HAP-1 (cell line): ENCODE measurements at regions not wholly inside any gene's neighbourhood (a gene's known extent, or its start where the extent isn't known, plus 50 kb on each side); places are given as distances from the start of the nearest gene placed in this dataset.
"Not testable (repeated sequence)": the region's sequence is repeated elsewhere in the genome, so short reads cannot be mapped to it uniquely, and the experiment has no call there.

ENCODE experiments used
- DNase-seq, 2 experiments: peaks; one replicate each; pipeline ENCODE4 v3.0.0-alpha.2; 2016 to 2020; ENCODE audit warnings: low spot score in 2 of 2
- H3K27me3 ChIP-seq: fragments of 250-450 bp; sonication (Bioruptor Pico); 2 replicates; pipeline ENCODE4 v1.5.1; 2020; ENCODE audit warnings: low read depth, mild to moderate bottlenecking, moderate library complexity
- H3K36me3 ChIP-seq: fragments of 250-450 bp; sonication (Bioruptor Pico); replicated peaks from 2 replicates; pipeline ENCODE4 v1.5.1; 2020; ENCODE audit warnings: mild to moderate bottlenecking
- H3K4me1 ChIP-seq: fragments of 250-450 bp; sonication (Bioruptor Pico); 2 replicates; pipeline ENCODE4 v1.5.1; 2020; ENCODE audit warnings: mild to moderate bottlenecking
- H3K4me3 ChIP-seq: fragments of 250-450 bp; sonication (Bioruptor Pico); 2 replicates; pipeline ENCODE4 v1.5.1; 2020; ENCODE audit warnings: mild to moderate bottlenecking, moderate library complexity
- H3K9me3 ChIP-seq: fragments of 250-450 bp; sonication (Bioruptor Pico); 2 replicates; pipeline ENCODE4 v1.5.1; 2020; ENCODE audit warnings: mild to moderate bottlenecking, moderate library complexity
- in situ Hi-C: fragments of 300-500 bp; cut with MboI; formaldehyde crosslinking; loops from 3 replicates; pipeline ENCODE4 v1.14.3; 2020; ENCODE audit warnings: low sequenced_read_pairs, inconsistent platforms, mixed read lengths

- Histone ChIP-seq H3K36me3 (no peaks in the 10 kb centered on the region), H3K4me1 (no peaks in the 10 kb centered on the region), H3K27me3 (no peaks in the 10 kb centered on the region), H3K9me3 (peaks cover 4% of the 10 kb centered on the region; the same call in 1 of the 2 replicates), H3K4me3 (no peak overlapping the region)
- in situ Hi-C loops = no loop called here
- DNase-seq = no peak
These were observed 246.5 kb downstream of the FGF9 start for GRCh38 chr13:21917086-21918015.

GRCh38 chr13:21920802-21921201 is 249.9 kb downstream of the FGF9 start:
- H3K4me1 ChIP-seq, in situ Hi-C loops, H3K27me3 ChIP-seq, DNase-seq, H3K36me3 ChIP-seq, H3K9me3 ChIP-seq, H3K4me3 ChIP-seq: not testable (repeated sequence)

DNA sequence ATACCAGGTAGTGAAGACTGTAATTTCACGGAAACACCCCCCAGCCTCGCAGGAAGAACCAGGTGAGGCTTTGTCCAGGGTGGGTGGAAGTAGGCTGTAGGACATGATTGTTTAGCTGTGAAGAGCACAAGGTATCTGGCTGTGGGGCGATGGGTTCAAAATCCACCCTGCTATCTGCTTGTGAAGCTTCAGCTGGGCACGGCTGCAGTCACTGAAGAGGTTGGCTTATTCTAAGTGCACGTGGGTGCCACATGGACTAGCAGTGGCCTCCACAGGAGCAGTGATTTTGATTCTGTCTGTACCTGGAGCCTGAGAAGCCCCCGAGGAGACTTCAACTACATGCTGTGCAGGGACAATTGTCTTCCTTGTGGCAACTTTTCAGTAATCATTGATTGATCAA is 254.1 kb downstream of the FGF9 start:
- Histone ChIP-seq H3K27me3 (no peaks in the 10 kb centered on the region), H3K36me3 (no peaks in the 10 kb centered on the region), H3K4me1 (no peaks in the 10 kb centered on the region), H3K9me3 (no peaks in the 10 kb centered on the region; the same call in 1 of the 2 replicates), H3K4me3 (no peak overlapping the region)
- no peak for DNase-seq
- in situ Hi-C loops = no loop called here

GRCh38 chr13:21925720-21926119 is 254.8 kb downstream of the FGF9 start:
- Histone ChIP-seq H3K4me3 (no peak overlapping the region), H3K27me3 (no peaks in the 10 kb centered on the region), H3K4me1 (no peaks in the 10 kb centered on the region), H3K9me3 (no peaks in the 10 kb centered on the region; the same call in 1 of the 2 replicates), H3K36me3 (no peaks in the 10 kb centered on the region)
- in situ Hi-C loops = no loop called here
- no peak for DNase-seq

- H3K4me1 ChIP-seq = no peaks in the 10 kb centered on the region
- H3K9me3 ChIP-seq = no peaks in the 10 kb centered on the region; the same call in 1 of the 2 replicates
- no peaks in the 10 kb centered on the region for H3K27me3 ChIP-seq
- DNase-seq = no peak
- in situ Hi-C loops = no loop called here
- no peak overlapping the region for H3K4me3 ChIP-seq
- H3K36me3 ChIP-seq = no peaks in the 10 kb centered on the region
These were observed 258.5 kb downstream of the FGF9 start for GRCh38 chr13:21929400-21929799.

DNA sequence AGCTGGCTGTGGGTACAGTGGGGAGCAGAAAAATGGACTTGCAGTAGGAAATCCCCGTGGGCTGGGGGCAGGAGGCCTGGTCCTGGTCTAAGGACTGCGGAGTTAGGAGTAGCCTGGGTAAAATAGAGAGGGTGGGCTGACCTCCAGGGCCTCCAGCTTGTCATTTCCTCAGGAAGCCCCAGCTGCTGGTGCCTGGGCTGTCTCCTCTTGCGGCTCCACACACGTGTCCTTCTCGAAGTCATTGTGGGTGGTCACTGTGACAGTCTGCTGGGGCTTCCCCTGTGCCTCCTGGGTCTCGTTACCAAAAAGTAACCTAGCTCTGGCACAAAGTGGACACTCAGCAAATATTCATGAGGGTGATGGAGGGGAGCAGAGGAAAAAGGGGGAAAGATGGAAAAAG is 259.7 kb downstream of the FGF9 start:
- in situ Hi-C loops = no loop called here
- H3K9me3 ChIP-seq = no peaks in the 10 kb centered on the region; the same call in 1 of the 2 replicates
- H3K27me3 ChIP-seq = no peaks in the 10 kb centered on the region
- H3K4me3 ChIP-seq = no peak overlapping the region
- no peak for DNase-seq
- no peaks in the 10 kb centered on the region for H3K4me1 ChIP-seq
- H3K36me3 ChIP-seq = no peaks in the 10 kb centered on the region

GRCh38 chr13:21932578-21932977 is 261.7 kb downstream of the FGF9 start:
- no peaks in the 10 kb centered on the region for H3K36me3 ChIP-seq
- no peak overlapping the region for H3K4me3 ChIP-seq
- peaks cover 3% of the 10 kb centered on the region for H3K9me3 ChIP-seq
- H3K4me1 ChIP-seq = no peaks in the 10 kb centered on the region
- no peaks in the 10 kb centered on the region for H3K27me3 ChIP-seq
- in situ Hi-C loops = no loop called here
- no peak for DNase-seq

- H3K36me3 ChIP-seq = no peaks in the 10 kb centered on the region
- H3K4me1 ChIP-seq = no peaks in the 10 kb centered on the region
- H3K27me3 ChIP-seq = no peaks in the 10 kb centered on the region
- no peak overlapping the region for H3K4me3 ChIP-seq
- peaks cover 3% of the 10 kb centered on the region for H3K9me3 ChIP-seq
- no peak for DNase-seq
- in situ Hi-C loops = no loop called here
These were observed 262.1 kb downstream of the FGF9 start for GRCh38 chr13:21932996-21933395.

DNA sequence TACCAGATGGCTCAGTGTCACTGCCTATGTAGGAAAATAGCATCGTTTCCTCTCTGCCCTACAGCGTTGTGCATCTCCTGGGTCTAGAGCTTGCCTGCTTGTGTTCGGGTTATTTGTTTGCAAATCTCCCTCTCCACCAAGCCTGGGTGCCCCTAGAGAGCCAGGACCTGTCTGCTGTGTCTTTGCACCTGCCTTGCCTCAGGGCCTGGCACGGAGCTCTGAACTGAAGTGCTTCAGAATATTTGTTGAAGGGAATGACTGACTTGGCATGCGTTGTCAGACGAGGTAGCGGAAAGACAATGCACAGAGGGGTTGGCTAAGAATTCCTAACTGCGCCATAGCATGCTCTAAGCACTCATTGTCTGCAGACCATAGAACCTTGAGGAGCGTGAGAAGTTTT is 263.4 kb downstream of the FGF9 start:
- in situ Hi-C loops = no loop called here

GRCh38 chr13:21936674-21937073 is 265.8 kb downstream of the FGF9 start:
- Histone ChIP-seq H3K36me3 (no peaks in the 10 kb centered on the region), H3K27me3 (no peaks in the 10 kb centered on the region), H3K4me3 (no peak overlapping the region), H3K9me3 (peaks cover 3% of the 10 kb centered on the region; the same call in 1 of the 2 replicates), H3K4me1 (no peaks in the 10 kb centered on the region)
- in situ Hi-C loops = no loop called here
- DNase-seq = no peak

More for the DNA sequence above, 263.4 kb downstream of the FGF9 start:
- no peaks in the 10 kb centered on the region for H3K4me1 ChIP-seq
- no peak overlapping the region for H3K4me3 ChIP-seq
- no peak for DNase-seq
- no peaks in the 10 kb centered on the region for H3K36me3 ChIP-seq
- H3K27me3 ChIP-seq = no peaks in the 10 kb centered on the region
- peaks cover 3% of the 10 kb centered on the region for H3K9me3 ChIP-seq

- DNase-seq = no peak
- Histone ChIP-seq H3K36me3 (no peaks in the 10 kb centered on the region), H3K27me3 (no peaks in the 10 kb centered on the region), H3K4me1 (no peaks in the 10 kb centered on the region), H3K4me3 (no peak overlapping the region), H3K9me3 (peaks cover 3% of the 10 kb centered on the region; the same call in 1 of the 2 replicates)
- in situ Hi-C loops = no loop called here
These were observed 267.3 kb downstream of the FGF9 start for GRCh38 chr13:21938168-21938567.

GRCh38 chr13:21938636-21939035 is 267.8 kb downstream of the FGF9 start:
- in situ Hi-C loops = no loop called here
- Histone ChIP-seq H3K36me3 (no peaks in the 10 kb centered on the region), H3K9me3 (peaks cover 3% of the 10 kb centered on the region; the same call in 1 of the 2 replicates), H3K27me3 (no peaks in the 10 kb centered on the region), H3K4me3 (no peak overlapping the region), H3K4me1 (no peaks in the 10 kb centered on the region)
- no peak for DNase-seq

GRCh38 chr13:21942061-21942460 is 271.2 kb downstream of the FGF9 start:
- no peaks in the 10 kb centered on the region for H3K36me3 ChIP-seq
- H3K4me3 ChIP-seq = no peak overlapping the region
- no peaks in the 10 kb centered on the region for H3K27me3 ChIP-seq
- H3K9me3 ChIP-seq = peaks cover 3% of the 10 kb centered on the region; the same call in 1 of the 2 replicates
- DNase-seq = no peak
- in situ Hi-C loops = no loop called here
- H3K4me1 ChIP-seq = no peaks in the 10 kb centered on the region

- no peak overlapping the region for H3K4me3 ChIP-seq
- H3K36me3 ChIP-seq = no peaks in the 10 kb centered on the region
- H3K27me3 ChIP-seq = no peaks in the 10 kb centered on the region
- no peaks in the 10 kb centered on the region for H3K9me3 ChIP-seq
- no peak for DNase-seq
- in situ Hi-C loops = no loop called here
- no peaks in the 10 kb centered on the region for H3K4me1 ChIP-seq
These were observed 273.7 kb downstream of the FGF9 start for GRCh38 chr13:21944610-21945009.
